GM18519 (cell line): ENCODE measurements at regions not wholly inside any gene's neighbourhood (a gene's known extent, or its start where the extent isn't known, plus 50 kb on each side); places are given as distances from the start of the nearest gene placed in this dataset.

Experiments
- ATAC-seq: cut with Tn5 transposase; IDR thresholded peaks from one replicate; pipeline ENCODE4 v1.9.1; 2021; ENCODE audit warnings: mild to moderate bottlenecking, moderate library complexity; ENCODE audit not compliant: unreplicated experiment, low FRiP score

DNA sequence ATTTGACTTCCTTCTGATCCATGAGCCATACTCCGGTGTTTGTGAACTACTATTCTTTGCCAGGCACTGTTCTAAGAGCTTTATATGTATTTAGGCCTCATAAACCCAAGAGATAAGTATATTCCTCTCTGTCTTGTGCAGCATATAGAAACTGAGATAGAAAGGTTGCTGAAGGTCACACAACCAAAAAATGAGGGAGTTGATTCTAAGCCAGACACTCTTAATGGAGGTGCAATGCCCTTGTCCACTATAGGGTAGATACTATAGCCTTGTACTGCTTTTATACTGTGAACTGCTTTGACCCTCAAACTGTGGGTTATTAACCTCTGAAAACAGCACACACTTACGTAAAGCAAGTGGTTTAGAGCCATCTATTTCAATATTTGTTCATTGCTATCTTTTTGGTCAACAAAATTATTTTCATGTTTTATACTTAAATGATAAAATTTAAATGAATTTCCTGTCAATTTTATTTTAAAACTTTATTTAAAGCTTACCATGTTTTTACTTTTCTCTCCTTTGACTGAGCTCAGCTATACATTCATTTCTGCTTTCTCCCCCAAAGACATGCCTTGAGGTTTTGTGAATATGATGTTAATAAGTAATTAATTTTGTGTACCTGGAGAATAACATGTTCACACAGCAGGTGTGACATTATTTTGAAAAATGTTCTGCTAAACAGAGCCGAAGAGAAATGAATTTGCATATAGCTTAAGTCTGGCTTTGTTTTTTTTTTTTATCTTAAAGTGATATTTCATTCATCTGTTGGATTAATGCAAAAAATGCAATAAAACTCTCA, 687.3 kb downstream of the DNAJB9 start:
- no peak for ATAC-seq

DNA sequence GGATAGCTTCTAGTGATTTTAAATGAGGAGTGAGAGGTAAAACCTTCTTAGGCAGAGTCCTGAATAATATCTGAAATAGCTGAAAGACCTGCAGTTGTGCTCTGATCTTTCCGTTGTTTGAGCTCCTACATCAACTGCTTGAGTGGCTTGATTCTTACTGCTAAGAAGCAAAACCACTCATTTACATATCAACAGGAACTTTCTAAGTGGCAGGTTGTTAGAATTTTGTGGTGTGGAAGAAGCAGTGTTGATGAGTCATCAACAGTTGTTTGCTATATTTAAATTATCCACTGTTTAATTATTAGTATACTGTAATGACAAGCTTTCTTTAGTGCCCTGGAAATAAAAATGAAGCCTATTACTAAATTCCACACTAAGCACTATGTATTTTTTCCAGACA, 689.5 kb downstream of the DNAJB9 start:
- ATAC-seq = no peak

DNA sequence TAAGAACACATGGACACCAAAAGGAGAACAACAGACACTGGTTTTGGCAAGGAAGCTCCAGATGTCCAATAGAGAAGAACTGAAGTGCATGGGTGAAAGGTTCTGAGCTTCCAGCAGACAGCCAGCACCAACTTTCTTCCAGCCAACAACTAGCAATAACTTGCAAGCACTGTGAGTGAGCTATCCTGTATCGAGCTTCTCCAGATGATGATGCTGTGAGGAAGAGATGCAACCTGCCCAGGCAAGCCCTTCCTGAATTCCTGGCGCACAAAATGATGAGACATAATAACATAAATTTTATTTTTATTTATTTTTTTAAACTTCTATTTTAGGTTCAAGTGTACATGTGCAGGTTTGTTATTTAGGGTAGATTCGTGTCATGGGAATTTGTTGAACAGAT, 692.1 kb downstream of the DNAJB9 start:
- ATAC-seq = no peak

DNA sequence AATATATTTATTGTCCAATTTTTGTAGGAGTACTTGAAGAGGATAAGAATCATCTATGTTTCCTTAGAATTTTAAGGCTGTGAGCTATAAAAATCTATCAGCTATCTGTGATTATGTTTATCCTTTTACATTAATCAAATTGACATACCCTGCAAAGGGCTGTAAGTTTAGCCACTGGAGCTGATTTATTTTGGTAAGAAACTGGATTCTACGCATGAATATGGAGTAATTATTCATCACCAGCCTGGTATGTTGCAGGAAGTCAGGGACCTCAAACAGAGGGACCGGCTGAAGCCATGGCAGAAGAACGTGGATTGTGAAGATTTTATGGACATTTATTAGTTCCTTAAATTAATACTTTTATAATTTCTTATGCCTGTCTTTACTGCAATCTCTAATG, 696.9 kb downstream of the DNAJB9 start:
- ATAC-seq = no peak

DNA sequence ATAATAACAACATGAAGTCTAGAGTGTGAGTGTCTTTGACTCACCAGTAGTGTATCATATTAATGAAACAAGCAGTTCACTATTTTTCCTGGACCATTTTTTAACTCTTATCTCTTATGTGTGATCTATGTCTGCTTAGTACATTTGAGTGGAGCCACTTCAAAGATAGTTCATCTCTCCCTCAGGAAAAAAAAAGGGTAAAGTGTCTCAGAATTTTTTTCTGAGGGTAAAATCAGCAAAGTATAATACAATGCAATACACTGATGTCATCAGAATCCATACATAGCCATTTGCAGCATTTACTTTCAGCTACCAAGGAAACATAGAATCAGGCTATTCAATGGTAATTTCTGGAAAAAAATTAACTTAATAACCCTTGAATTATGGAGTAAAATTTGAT, 706.7 kb downstream of the DNAJB9 start:
- no peak for ATAC-seq

DNA sequence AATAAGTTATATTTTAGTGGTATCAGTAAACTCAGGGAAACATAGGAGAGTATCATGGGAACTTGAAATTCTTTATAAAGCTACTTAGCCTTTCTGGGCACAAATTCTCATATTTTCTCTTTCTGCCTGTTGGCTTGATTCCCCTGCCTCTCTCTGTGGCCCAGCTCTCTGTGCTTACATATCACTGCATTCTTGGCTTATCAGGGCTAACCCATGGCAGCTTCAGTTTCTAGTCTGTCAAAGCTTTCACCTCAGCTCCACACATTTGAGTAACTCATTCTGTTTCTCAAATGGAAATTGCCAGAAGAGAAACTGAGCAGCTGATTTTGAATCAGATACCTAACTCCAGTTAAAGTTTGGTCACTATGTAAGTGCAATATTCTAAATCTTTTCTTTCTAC, 713.1 kb downstream of the DNAJB9 start:
- ATAC-seq = no peak

DNA sequence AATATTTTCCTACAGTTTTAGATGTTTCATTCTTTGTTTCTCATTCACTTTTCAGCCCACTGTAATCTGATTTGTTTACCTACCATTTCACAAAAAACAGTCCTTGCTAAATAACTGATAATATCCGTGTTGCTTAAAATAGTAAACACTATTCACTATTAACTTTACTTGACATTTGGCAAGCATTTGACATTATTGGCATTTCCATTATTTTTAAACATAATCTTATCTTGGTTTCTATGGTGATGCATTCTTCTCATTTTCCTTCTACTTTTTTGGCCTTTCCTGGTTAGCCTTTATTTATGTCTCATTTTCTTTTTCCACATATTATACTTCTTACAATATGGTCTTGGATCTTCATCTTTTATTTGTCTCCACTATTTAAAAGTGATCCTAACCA, 715.3 kb downstream of the DNAJB9 start:
- ATAC-seq = no peak

DNA sequence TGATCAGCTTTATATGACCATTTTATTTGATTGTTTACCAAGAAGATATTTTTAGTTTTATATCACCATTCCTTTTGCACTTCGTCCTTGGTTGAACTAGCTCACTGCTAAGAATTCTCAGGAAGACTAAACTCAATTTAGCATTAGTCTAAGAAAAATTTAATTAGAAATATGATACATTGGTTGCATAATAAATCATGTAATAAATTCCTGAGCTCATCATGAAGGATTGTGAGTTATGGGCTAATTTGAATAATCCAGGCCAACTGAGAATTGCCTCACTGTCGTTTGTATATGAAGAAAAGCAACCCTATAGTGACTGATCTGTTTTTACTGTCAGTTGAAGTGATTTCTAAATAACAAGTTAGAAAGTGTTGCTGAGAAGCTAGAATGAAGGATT, 725.5 kb downstream of the DNAJB9 start:
- no peak for ATAC-seq

DNA sequence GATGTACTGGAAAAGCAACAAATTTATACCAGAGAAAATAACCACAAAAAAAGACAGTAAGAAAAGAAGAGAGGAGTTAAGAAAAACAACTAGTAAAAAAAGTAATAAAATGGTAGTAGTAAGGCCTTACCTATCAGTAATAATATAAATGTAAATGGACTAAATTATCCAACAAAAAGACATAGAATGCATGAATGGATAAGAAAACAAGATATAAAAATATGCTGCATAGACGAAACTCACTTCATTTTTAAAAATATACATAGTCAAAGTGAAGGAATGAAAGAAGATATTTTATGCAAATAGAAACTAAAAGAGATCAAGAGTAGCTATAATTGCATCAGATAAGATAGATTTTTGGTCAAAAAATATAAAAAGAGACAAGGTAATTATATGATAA, 739.1 kb downstream of the DNAJB9 start:
- no peak for ATAC-seq

DNA sequence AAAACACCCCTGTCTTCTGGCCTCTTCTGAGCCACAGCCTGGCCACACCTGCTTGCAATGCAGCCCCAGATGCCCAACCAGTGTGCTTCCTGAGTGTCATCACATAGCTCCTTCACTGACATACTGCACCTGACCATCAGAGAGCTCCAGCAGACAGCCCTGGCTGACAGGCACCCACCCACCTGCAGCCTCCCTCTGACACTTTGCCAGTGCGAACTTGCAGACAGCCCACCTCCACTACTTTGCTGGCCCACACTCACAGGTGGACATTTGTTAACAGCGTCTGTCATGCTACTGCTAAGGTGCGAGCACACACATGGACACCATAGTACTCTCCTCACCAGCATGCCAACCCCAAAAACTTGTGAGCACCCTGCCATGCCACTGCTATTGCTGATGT, 740.1 kb downstream of the DNAJB9 start:
- no peak for ATAC-seq

DNA sequence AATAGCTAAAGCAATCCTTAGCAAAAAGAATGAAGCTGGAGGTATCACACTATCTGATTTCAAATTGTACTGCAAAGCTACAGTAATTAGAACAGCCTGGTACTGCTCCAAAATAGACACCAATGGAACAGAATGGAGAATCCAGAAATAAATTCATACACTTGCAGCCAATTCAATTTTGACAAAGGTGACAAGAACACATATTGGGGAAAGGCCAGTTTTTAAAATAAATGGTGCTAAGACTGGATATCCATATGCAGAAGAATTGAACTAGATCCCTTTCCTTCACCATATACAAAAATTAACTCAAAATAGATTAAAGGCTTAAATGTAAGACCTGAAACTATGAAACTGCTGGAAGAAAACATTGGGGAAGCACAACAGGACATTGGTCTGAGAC, 748.5 kb downstream of the DNAJB9 start:
- ATAC-seq = no peak

DNA sequence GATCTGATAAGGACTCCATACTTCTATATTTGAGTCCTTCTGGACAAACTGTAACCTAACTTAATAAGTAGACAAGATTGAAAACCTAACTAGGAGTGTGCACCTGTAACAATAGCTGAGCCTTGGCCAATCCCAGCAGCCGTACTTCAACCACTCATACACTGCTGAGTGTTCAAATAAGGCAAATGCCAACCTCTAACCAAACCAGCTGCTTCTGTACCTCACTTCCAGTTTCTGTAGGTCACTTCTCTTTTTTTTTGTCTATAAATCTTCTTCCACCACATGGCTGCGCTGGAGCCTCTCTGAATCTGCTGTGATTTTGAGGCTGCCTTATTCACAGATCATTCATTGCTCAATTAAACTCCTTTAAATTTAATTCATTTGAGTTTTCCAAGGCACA, 753.2 kb downstream of the DNAJB9 start:
- ATAC-seq = no peak

DNA sequence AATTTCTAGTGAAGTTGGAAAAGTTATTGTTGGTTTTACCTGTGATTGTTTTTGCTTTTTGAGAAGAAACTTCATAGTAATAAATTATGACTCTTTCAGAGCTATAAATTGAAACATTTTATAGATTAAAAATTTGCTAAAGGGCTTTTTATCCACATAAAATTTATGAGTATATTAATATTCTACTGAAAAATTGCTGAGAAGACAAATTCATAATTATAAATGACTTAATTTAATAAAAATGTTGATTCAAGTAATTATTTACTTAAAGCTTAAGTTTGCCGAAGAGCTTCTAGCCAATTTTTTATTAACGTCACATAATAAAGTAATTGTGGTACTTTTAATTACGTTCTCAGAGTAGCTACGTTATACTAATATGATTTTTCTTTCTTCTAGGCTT, 761.7 kb downstream of the DNAJB9 start:
- no peak for ATAC-seq

DNA sequence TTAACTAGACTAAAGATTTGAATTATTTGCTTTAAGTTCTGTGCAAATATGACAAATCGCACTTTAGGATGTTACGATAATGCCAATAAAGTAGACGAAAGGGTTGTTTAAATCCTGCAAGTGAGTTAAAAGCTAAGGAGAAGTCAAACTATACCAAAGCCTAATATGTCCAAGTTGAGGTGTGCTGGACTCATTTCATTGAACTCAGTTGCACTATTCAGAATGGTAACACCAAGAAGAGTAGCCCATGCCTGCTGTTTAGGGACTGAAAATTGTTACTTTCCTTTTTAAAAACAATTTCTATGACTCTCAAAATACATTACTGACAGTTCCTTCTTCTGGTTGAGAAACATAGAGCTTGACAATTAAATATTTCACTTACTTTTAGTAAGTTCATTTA, 766.3 kb downstream of the DNAJB9 start:
- ATAC-seq = no peak

DNA sequence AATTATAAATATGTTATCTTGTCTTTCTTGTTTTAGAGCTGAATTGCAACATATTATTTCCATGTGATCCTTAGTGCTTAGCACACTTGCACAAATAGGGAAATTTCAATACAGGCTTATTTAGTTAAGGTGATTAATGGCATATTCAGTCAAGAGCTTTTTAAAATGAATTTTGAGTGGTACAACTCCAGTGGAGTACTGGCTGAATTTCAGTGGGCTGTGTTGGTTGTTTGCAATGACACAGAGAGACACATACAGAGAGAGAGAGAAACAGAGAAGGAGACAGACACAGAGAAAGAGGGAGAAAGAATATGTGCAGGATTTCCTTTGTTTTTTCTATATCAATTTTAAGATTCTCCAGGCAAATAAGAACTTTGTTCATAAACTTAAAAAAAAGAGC, 766.9 kb downstream of the DNAJB9 start:
- ATAC-seq = no peak

DNA sequence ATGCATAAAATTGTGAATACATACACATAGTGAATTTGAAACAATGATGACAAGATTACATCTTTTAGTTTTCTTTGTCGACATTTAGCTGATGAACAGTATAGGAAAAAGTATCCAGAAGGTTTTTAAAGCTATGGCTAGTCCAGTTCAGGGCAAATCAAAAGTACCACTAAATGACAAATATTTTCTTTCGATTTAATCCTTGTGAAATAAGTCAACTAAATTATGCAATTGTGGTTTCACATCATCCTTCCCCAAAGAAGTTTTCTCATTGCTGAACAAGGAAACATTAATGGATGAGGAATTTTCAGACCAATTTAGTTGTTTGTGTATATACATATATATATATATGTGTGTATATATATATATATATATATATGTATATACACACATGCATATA, 774.0 kb downstream of the DNAJB9 start:
- no peak for ATAC-seq

DNA sequence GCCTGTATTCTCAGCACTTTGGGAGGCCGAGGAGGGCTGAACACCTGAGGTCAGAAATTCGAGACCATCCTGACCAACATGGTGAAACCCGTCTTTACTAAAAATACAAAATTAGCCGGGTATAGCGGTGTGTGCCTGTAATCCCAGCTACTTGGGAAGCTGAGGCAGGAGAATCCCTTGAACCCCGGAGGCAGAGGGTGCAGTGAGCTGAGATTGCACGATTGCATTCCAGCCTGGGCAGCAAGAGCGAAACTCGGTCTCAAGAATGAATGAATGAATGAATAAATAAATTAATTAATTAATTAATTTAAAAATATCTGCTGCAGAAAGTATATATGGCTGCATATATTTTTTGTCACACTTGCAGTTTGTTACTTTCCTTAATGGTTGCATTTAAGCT, 781.8 kb downstream of the DNAJB9 start:
- no peak for ATAC-seq

DNA sequence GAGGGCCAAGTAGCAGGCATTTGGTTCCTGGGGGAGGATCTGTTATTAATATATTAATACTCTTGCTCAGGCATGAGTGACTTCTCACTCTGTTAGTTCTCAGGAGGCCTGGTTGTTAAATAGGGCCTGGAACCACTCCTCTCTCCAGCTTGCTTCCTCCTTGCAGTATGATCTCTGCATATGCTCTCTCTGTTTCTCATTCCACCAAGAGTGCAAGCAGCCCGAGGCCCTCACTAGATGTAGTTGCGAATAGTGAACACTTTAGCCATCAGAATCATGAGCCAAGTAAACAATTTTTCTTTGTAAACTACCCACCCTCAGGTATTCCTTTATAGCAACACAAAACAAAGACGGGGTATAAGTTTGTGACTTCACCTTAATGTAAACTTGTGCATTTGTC, 784.3 kb downstream of the DNAJB9 start:
- ATAC-seq = no peak

DNA sequence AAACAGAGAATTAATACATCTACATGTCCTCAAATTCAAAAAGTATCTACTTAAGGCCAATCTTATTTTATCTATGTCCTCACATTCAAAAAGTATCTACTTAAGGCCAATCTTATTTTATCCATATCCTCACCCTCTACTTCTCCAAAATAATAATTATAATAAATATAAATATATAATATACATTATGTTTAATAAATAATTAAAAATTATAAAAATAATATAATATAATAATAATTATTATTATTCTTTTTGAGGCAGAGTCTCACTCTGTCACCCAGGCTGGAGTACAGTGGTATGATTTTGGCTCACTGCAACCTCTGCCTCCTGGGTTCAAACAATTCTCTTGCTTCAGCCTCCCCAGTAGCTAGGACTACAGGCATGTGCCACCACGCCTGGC, 784.9 kb downstream of the DNAJB9 start:
- ATAC-seq = no peak

DNA sequence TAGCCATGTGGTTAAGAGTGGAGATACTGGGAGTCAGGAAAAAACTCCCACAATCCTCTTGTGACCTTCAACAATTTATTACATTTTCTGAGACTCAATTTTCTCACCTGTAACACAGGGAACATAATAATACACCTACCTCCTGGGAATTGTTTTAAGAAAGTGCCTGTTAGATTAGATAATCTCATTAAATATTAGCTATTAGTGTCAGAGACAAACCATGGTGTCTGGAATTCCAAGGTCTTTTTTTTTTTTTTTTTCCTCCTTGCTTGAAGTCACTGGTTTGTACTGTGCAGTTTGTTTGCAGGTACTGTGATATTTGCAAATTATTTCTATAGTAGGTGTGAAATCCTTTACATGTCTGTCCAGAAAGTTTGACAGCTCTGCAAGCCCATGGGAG, 806.1 kb downstream of the DNAJB9 start:
- no peak for ATAC-seq

DNA sequence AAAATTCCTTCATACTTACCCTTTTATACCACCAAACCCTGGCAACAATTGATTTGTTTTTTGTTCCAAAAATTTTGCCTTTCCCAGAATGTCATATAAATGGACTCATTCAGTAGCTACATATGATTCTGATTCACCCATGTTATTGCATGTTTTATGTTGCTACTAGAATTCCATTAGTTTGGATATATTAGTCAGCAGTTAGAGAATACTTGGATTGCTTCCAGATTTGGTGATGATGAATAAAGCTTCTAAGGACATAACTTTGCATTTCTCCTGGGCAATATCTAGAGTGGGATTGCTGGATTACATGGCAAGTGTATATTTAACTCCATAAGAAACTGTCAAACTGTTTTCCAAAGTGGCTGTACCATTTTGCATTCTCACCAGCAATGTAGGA, 806.9 kb downstream of the DNAJB9 start:
- no peak for ATAC-seq

DNA sequence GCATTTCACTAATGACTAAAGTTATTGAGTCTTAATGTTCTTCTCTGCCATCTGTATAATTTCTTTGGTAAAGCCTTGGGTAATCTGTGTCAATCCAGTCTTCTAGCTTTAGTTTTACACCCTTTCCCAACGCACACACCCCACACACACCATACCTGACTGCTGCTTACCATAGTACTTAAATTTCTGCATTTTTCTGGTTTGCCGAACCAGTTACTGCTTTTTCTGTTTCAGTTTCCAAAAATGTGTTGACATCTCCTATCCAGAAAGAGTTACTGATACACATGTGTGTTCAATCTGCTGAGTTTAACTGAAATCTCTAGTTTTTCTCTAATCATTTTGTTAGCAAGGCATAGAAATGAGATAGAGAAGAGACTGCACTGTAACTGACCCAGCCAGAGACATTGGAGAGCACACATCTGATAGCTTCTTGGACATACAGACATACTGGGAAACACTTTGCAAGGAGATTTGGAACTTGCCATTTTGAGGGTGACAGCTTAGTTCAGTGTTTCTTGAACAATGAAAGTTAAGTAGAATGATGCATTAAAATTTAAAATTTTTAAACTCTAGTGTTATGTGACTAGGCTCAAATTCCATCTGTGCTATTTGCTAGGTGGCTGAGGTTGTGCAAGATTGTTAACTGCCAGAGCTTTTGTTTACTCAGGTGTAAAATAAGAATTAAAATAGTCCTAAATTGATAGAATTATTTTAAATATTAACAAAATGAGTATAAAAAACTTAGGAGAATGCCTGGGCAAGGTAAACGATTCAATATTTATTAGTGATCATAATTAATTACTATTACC, 807.6 kb downstream of the DNAJB9 start:
- ATAC-seq = no peak
